Astrocyte (in vitro differentiated cells and primary cell): ENCODE measurements at regions not wholly inside any gene's neighbourhood (a gene's known extent, or its start where the extent isn't known, plus 50 kb on each side); places are given as distances from the start of the nearest gene placed in this dataset.

Source experiments
- DNase-seq: peaks from one replicate; pipeline ENCODE4 v3.0.0-alpha.2; 2010; ENCODE audit warnings: low read depth
- FAIRE-seq: peaks from 2 replicates; lab custom pipeline; 2011; peaks lifted over from hg19 to GRCh38; lab: Jason Lieb, UNC
- H2AFZ ChIP-seq: 2 replicates; pipeline ENCODE4 v1.6.0; 2012; ENCODE audit warnings: low read depth, low read length, inconsistent platforms
- H3K27ac ChIP-seq: 2 replicates; pipeline ENCODE4 v1.5.1; 2011; ENCODE audit warnings: low read depth, low read length, inconsistent platforms
- H3K27me3 ChIP-seq: 2 replicates; pipeline ENCODE4 v1.6.0; 2011; ENCODE audit warnings: low read length, inconsistent platforms; ENCODE audit not compliant: insufficient read depth
- H3K36me3 ChIP-seq: 2 replicates; pipeline ENCODE4 v1.5.1; 2011; ENCODE audit warnings: low read length, inconsistent platforms; ENCODE audit not compliant: insufficient read depth
- H3K4me1 ChIP-seq: 2 replicates; pipeline ENCODE4 v1.5.1; 2011; ENCODE audit warnings: low read length, inconsistent platforms; ENCODE audit not compliant: insufficient read depth
- H3K4me2 ChIP-seq: 2 replicates; pipeline ENCODE4 v1.6.0; 2012; ENCODE audit warnings: low read length, inconsistent platforms
- H3K4me3 ChIP-seq: 2 replicates; pipeline ENCODE4 v1.5.1; 2011; ENCODE audit warnings: low read depth, mild to moderate bottlenecking, low read length, inconsistent platforms; ENCODE audit not compliant: insufficient read depth
- H3K79me2 ChIP-seq: 2 replicates; pipeline ENCODE4 v1.6.0; 2012; ENCODE audit warnings: mild to moderate bottlenecking, low read length, inconsistent platforms; ENCODE audit not compliant: insufficient read depth
- H3K9ac ChIP-seq: 2 replicates; pipeline ENCODE4 v1.6.0; 2012; ENCODE audit warnings: mild to moderate bottlenecking, low read length, inconsistent platforms
- H3K9me3 ChIP-seq: 2 replicates; pipeline ENCODE4 v1.5.1; 2012; ENCODE audit warnings: low read depth, mild to moderate bottlenecking, low read length, inconsistent platforms; ENCODE audit not compliant: insufficient read depth
- H4K20me1 ChIP-seq: 2 replicates; pipeline ENCODE4 v1.6.0; 2012; ENCODE audit warnings: low read length, inconsistent platforms; ENCODE audit not compliant: insufficient read depth
- H3K27ac Mint-ChIP-seq: one replicate; pipeline ENCODE4 v1.8.0; 2021; ENCODE audit warnings: mild to moderate bottlenecking, mixed read lengths; ENCODE audit not compliant: unreplicated experiment
- H3K27me3 Mint-ChIP-seq: one replicate; pipeline ENCODE4 v1.8.0; 2021; ENCODE audit warnings: low read depth, mixed read lengths; ENCODE audit not compliant: unreplicated experiment
- H3K36me3 Mint-ChIP-seq: one replicate; pipeline ENCODE4 v1.8.0; 2021; ENCODE audit warnings: low read depth, mixed read lengths; ENCODE audit not compliant: unreplicated experiment
- H3K4me1 Mint-ChIP-seq: one replicate; pipeline ENCODE4 v1.8.0; 2021; ENCODE audit warnings: low read depth, mixed read lengths; ENCODE audit not compliant: unreplicated experiment
- H3K4me3 Mint-ChIP-seq: one replicate; pipeline ENCODE4 v1.8.0; 2021; ENCODE audit warnings: mild to moderate bottlenecking, moderate library complexity, mixed read lengths; ENCODE audit not compliant: unreplicated experiment
- H3K9me3 Mint-ChIP-seq: one replicate; pipeline ENCODE4 v1.8.0; 2021; ENCODE audit warnings: mild to moderate bottlenecking, mixed read lengths; ENCODE audit not compliant: unreplicated experiment
- CTCF ChIP-seq: IDR thresholded peaks from 2 replicates; pipeline ENCODE4 v1.5.1; 2011; ENCODE audit warnings: low read depth, mild to moderate bottlenecking, inconsistent platforms, low read length, moderate library complexity; ENCODE audit not compliant: insufficient read depth
- EZH2 ChIP-seq: IDR thresholded peaks from 2 replicates; pipeline ENCODE4 v1.6.1; 2012; ENCODE audit warnings: mild to moderate bottlenecking, low read length, inconsistent platforms; ENCODE audit not compliant: insufficient read depth

GRCh38 chr14:104393199-104393897 lies 186.2 kb upstream of the C14orf180 start:
- H4K20me1 ChIP-seq = no peaks in the 10 kb centered on the region
- no peak overlapping the region for H3K9ac ChIP-seq
- Mint-ChIP-seq H3K27me3 (peaks cover 38% of the 10 kb centered on the region), H3K36me3 (peaks cover 2% of the 10 kb centered on the region), H3K27ac (no peak overlapping the region), H3K4me3 (no peak overlapping the region), H3K4me1 (no peaks in the 10 kb centered on the region), H3K9me3 (peaks cover 11% of the 10 kb centered on the region)
- no peaks in the 10 kb centered on the region for H3K9me3 ChIP-seq
- no peak overlapping the region for H3K4me3 ChIP-seq
- H3K27ac ChIP-seq = no peak overlapping the region
- H3K4me2 ChIP-seq = no peak overlapping the region
- H3K27me3 ChIP-seq = no peaks in the 10 kb centered on the region
- DNase-seq = no peak
- no peaks in the 10 kb centered on the region for H3K36me3 ChIP-seq
- no peak for FAIRE-seq
- H3K4me1 ChIP-seq = no peaks in the 10 kb centered on the region
- no peak overlapping the region for H2AFZ ChIP-seq
- TF ChIP-seq EZH2 = no peak
- no peak for TF ChIP-seq CTCF
- H3K79me2 ChIP-seq = no peaks in the 10 kb centered on the region

- Mint-ChIP-seq H3K4me3 (no peak overlapping the region), H3K27me3 (peaks cover 38% of the 10 kb centered on the region), H3K36me3 (peaks cover 2% of the 10 kb centered on the region), H3K27ac (no peak overlapping the region), H3K9me3 (peaks cover 11% of the 10 kb centered on the region), H3K4me1 (no peaks in the 10 kb centered on the region)
- no peak overlapping the region for H3K9ac ChIP-seq
- FAIRE-seq (no peak), DNase-seq (no peak)
- no peaks in the 10 kb centered on the region for H3K36me3 ChIP-seq
- no peak overlapping the region for H3K4me3 ChIP-seq
- H3K9me3 ChIP-seq = no peaks in the 10 kb centered on the region
- H3K4me2 ChIP-seq = no peak overlapping the region
- TF ChIP-seq CTCF (no peak), EZH2 (no peak)
- H3K79me2 ChIP-seq = no peaks in the 10 kb centered on the region
- H3K27ac ChIP-seq = no peak overlapping the region
- no peaks in the 10 kb centered on the region for H4K20me1 ChIP-seq
- no peak overlapping the region for H2AFZ ChIP-seq
- H3K4me1 ChIP-seq = no peaks in the 10 kb centered on the region
- H3K27me3 ChIP-seq = no peaks in the 10 kb centered on the region
Measured at GRCh38 chr14:104393898-104394381, 185.6 kb upstream of the C14orf180 start.

DNA sequence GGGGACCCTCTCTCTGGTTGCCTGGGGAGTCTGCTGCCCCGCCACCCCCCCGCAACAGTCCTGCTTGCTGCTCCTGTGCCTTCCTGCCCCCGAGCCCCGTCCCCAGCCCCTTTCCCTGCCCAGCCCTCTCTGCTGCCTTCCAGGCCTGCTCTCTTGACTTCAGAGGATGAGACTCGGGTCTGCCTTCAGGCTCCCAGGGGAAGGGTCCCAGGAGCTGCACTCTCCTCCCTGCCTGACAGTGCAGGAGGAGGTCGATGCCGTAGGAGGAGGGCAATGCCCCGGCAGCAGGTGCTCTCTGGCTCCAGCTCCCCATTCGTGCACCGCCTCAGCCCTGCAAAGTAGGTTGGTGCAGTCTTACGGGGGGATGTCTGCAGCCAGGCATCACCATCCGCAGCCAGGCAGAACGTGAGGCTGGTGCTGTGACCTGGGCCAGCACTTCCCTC lies 185.1 kb upstream of the C14orf180 start:
- Mint-ChIP-seq H3K4me3 (no peak overlapping the region), H3K27me3 (peaks cover 38% of the 10 kb centered on the region), H3K4me1 (no peaks in the 10 kb centered on the region), H3K36me3 (peaks cover 2% of the 10 kb centered on the region), H3K27ac (no peak overlapping the region), H3K9me3 (peaks cover 13% of the 10 kb centered on the region)
- no peak for FAIRE-seq
- H4K20me1 ChIP-seq = no peaks in the 10 kb centered on the region
- H3K4me3 ChIP-seq = no peak overlapping the region
- no peak overlapping the region for H3K4me2 ChIP-seq
- no peaks in the 10 kb centered on the region for H3K36me3 ChIP-seq
- H3K27ac ChIP-seq = no peak overlapping the region
- no peaks in the 10 kb centered on the region for H3K9me3 ChIP-seq
- TF ChIP-seq EZH2 = no peak
- no peak for TF ChIP-seq CTCF
- no peaks in the 10 kb centered on the region for H3K79me2 ChIP-seq
- no peak overlapping the region for H2AFZ ChIP-seq
- H3K4me1 ChIP-seq = no peaks in the 10 kb centered on the region
- H3K27me3 ChIP-seq = no peaks in the 10 kb centered on the region
- H3K9ac ChIP-seq = no peak overlapping the region
- DNase-seq = no peak
